RWPE1 (cell line): ENCODE measurements at regions not wholly inside any gene's neighbourhood (a gene's known extent, or its start where the extent isn't known, plus 50 kb on each side); places are given as distances from the start of the nearest gene placed in this dataset.
A peak's percentile ranks its signal among the peaks of the same experiment; 100 is the strongest.

Experiments used
- CTCF ChIA-PET: fragments of 350-600 bp; sonication (Branson Sonifier 250); formaldehyde crosslinking; extraction: SDS; loops from one replicate; lab custom pipeline; 2021; lab: Yijun Ruan, JAX
- POLR2A ChIA-PET: fragments of 400-600 bp; formaldehyde crosslinking; extraction: SDS; loops from one replicate; lab custom pipeline; 2020; ENCODE audit warnings: antibody characterized with exemption; ENCODE audit not compliant: low non-redundant PET; lab: Yijun Ruan, JAX
- DNase-seq: peaks from one replicate; pipeline ENCODE4 v3.0.0; 2012; ENCODE audit warnings: low spot score
- H3K27ac ChIP-seq: fragments of 450-650 bp; 2 replicates; pipeline ENCODE4 v1.5.1; 2017
- CTCF ChIP-seq: fragments of 450-650 bp; conservative IDR thresholded peaks from 2 replicates; pipeline ENCODE4 v1.5.1; 2017; ENCODE audit warnings: low read depth, mild to moderate bottlenecking

- TF ChIP-seq CTCF = no peak
- POLR2A ChIA-PET = no interaction called here
- H3K27ac ChIP-seq = no peak overlapping the region
- DNase-seq = no peak
- CTCF ChIA-PET = interaction anchor here (0.6 kb wide), 1 partner anchor 603 kb away, joined by 5 read pairs; no protein-coding TSS in a partner anchor
These were observed 192.7 kb downstream of the ANAPC1 start for GRCh38 chr2:111691164-111691875.

DNA sequence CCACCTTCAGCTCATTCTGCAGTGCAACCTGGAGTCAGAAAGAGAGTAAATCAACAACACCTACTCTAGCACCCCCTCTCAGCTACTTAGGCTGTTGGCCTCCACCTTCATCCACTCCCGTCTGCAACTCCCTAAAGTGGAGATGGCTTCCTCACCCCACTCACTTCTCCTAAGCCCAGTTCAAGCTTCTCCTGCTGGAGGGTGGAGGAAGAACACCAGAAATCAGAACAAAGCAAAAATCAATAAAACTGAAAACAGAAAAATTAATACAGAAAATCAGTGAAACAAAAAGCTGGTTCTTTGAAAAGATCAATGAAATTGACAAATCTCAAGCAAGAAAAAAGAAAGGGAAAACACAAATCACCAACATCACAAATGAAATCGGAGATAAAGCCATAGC lies 191.7 kb downstream of the ANAPC1 start:
- ChIA-PET CTCF (no interaction called here), POLR2A (no interaction called here)
- no peak for TF ChIP-seq CTCF
- no peak overlapping the region for H3K27ac ChIP-seq
- no peak for DNase-seq

DNA sequence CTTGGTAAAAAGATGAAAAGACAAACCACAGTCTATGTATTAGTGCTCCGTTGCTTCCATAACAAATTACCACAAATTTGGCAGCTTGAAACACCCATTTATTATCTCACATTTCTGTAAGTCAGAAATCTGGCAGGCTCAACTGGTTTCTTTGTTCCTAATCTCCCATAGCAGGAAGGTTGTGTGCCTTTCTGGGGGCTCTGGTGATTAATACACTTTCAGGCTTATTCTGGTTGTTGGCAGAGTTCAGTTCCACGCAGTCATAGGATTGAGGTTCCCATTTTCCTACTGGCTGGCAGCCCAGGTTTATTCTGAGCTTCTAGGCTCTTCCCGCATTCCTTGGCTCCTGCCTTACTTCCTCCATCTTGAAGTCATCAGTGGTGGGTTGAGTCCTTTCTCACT lies 189.3 kb downstream of the ANAPC1 start:
- H3K27ac ChIP-seq = no peak overlapping the region
- ChIA-PET POLR2A (no interaction called here), CTCF (interaction anchor here (0.6 kb wide), 1 partner anchor 598 kb away, joined by 3 read pairs; no protein-coding TSS in a partner anchor)
- no peak for DNase-seq
- TF ChIP-seq CTCF = no peak

DNA sequence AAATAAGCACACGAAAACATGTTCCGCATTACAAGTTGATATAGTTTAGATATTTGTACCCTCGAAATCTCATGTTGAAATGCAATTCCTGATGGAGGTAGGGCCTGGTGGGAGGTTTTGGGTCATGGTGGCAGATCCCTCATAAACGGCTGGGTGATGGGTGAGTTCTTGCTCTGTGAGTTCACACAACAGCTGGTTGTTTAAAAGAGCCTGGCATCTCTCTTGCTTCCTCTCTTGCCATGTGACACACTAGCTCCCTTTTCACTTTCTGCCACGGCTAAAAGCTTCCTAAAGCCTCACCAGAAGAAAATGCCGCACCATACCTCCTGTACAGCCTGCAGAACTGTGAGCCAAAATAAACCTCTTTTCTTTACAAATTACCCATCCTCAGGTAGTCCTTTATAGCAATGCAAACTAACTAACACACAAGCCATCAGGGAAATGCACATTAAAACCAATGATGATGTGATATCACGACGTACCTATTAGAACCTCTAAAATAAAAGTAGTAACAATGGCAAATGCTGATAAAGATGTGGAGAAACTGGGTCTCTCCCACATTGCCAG lies 188.5 kb downstream of the ANAPC1 start:
- ChIA-PET POLR2A (no interaction called here), CTCF (no interaction called here)
- no peak overlapping the region for H3K27ac ChIP-seq

GRCh38 chr2:111696226-111696625 lies 187.8 kb downstream of the ANAPC1 start:
- no peak for TF ChIP-seq CTCF
- ChIA-PET CTCF (no interaction called here), POLR2A (no interaction called here)
- DNase-seq = no peak
- no peak overlapping the region for H3K27ac ChIP-seq

More for the DNA sequence above, 188.5 kb downstream of the ANAPC1 start:
- no peak for DNase-seq
- TF ChIP-seq CTCF = no peak

DNA sequence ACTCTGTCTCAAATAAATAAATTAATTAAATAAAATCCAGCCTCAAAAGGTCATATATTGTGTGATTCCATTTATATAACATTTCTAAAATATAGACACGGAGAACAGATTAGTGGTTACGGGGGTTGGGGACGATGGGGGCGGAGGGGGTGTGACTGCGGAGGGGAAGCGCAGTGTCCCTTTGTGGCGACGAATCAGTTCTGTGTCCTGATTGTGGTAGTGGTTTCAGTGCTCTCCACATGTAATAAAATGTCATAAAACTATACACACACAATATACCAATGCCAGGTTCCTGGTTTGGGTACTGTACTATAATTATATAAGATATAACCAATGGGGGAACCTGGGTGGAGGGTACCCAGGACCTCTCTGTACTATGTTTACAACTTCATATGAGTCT lies 186.4 kb downstream of the ANAPC1 start:
- POLR2A ChIA-PET = no interaction called here
- CTCF ChIA-PET = no interaction called here
- no peak for DNase-seq
- TF ChIP-seq CTCF = no peak
- H3K27ac ChIP-seq = peak overlapping the region; percentile 82
